AG09319 (cell line): ENCODE measurements at regions not wholly inside any gene's neighbourhood (a gene's known extent, or its start where the extent isn't known, plus 50 kb on each side); places are given as distances from the start of the nearest gene placed in this dataset.

Experiments used
- DNase-seq: peaks from one replicate; pipeline ENCODE4 v3.0.0-alpha.2; 2010; ENCODE audit warnings: low read depth; ENCODE audit errors: extremely low read depth
- CTCF ChIP-seq: IDR thresholded peaks from 2 replicates; pipeline ENCODE4 v1.5.1; 2011; ENCODE audit warnings: low read depth, mild to moderate bottlenecking, inconsistent platforms, low read length, moderate library complexity

GRCh38 chr4:148730082-148730640 lies 287.9 kb upstream of the NR3C2 start:
- TF ChIP-seq CTCF = no peak
- DNase-seq = no peak

GRCh38 chr4:148717988-148718387 lies 275.8 kb upstream of the NR3C2 start:
- no peak for DNase-seq
- TF ChIP-seq CTCF = no peak

- no peak for TF ChIP-seq CTCF
- no peak for DNase-seq
Measured at GRCh38 chr4:148716431-148717052, 274.3 kb upstream of the NR3C2 start.

GRCh38 chr4:148704291-148704690 lies 262.1 kb upstream of the NR3C2 start:
- TF ChIP-seq CTCF = no peak

GRCh38 chr4:148694702-148695101 lies 252.5 kb upstream of the NR3C2 start:
- no peak for TF ChIP-seq CTCF
- no peak for DNase-seq

More at GRCh38 chr4:148704291-148704690, 262.1 kb upstream of the NR3C2 start:
- DNase-seq = no peak

- DNase-seq = no peak
- no peak for TF ChIP-seq CTCF
Measured at GRCh38 chr4:148693913-148694649, 251.9 kb upstream of the NR3C2 start.

GRCh38 chr4:148692242-148692641 lies 250.0 kb upstream of the NR3C2 start:
- no peak for DNase-seq
- no peak for TF ChIP-seq CTCF
